ENCODE measurements at regions not wholly inside any gene's neighbourhood (a gene's known extent, or its start where the extent isn't known, plus 50 kb on each side); places are given as distances from the start of the nearest gene placed in this dataset.

DNA sequence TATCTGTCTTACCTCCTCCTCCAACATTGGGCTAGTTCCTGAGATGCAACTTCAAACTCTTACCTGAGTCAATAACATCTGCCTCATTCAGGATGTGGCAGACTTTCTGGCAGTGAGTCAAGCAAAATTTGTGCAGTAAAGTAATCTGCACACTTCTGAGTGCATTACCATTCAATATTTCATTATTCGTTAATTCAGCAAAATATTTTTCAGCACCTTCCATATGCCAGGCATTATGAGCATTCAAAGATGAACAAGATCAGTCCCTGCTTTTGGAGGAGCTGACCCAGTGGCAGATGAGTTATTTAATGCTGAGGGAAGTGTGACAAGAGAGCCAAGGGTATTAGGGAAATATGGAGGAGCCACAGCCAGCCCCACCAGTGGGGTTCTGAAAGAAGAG lies 339.7 kb downstream of the LNPK start:
- TF ChIP-seq CTCF (IDR thresholded peaks at IDR 0.05) (no peak), PRRX2 (CRISPR knock-in tag; IDR thresholded peaks at IDR 0.05) (no peak), NFE2L1 (CRISPR knock-in tag; IDR thresholded peaks at IDR 0.05) (no peak), CREB1 (CRISPR knock-in tag; IDR thresholded peaks at IDR 0.05) (no peak), MXD4 (CRISPR knock-in tag; IDR thresholded peaks at IDR 0.05; ENCODE audit: borderline replicate concordance) (no peak), MAX (CRISPR knock-in tag; IDR thresholded peaks at IDR 0.05) (no peak)
- TF ChIP-seq, protein P1, sequence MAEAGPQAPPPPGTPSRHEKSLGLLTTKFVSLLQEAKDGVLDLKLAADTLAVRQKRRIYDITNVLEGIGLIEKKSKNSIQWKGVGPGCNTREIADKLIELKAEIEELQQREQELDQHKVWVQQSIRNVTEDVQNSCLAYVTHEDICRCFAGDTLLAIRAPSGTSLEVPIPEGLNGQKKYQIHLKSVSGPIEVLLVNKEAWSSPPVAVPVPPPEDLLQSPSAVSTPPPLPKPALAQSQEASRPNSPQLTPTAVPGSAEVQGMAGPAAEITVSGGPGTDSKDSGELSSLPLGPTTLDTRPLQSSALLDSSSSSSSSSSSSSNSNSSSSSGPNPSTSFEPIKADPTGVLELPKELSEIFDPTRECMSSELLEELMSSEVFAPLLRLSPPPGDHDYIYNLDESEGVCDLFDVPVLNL (CRISPR knock-in tag; IDR thresholded peaks at IDR 0.05; ENCODE audit: borderline replicate concordance, low read depth): no peak
- TF ChIP-seq, protein P2, sequence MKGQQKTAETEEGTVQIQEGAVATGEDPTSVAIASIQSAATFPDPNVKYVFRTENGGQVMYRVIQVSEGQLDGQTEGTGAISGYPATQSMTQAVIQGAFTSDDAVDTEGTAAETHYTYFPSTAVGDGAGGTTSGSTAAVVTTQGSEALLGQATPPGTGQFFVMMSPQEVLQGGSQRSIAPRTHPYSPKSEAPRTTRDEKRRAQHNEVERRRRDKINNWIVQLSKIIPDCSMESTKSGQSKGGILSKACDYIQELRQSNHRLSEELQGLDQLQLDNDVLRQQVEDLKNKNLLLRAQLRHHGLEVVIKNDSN (CRISPR knock-in tag; IDR thresholded peaks at IDR 0.05): no peak
